ENCODE measurements at regions not wholly inside any gene's neighbourhood (a gene's known extent, or its start where the extent isn't known, plus 50 kb on each side); places are given as distances from the start of the nearest gene placed in this dataset.

DNA sequence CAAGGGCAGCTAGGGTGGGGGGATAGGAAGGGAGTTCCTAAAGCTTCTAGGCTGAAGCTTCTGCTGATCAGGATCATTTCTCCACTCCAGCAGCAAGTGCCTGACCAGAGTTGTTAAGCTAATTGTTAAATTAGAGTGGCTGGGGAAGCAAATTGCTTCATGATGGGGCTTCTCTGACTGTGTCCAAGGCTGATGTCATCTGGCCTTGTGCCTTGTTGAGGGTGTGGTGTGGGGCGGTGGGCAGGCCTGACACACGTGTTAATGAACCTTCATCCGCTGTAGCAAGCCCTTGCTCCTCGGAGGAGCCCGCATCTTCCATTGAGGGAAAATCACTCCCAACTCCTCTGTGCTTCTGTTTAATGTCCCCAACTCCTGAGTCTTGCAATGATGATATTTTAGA lies 84.3 kb upstream of the ROPN1 start:
- Histone ChIP-seq H3K36me3 (no peaks in the 10 kb centered on the region), H3K4me1 (no peaks in the 10 kb centered on the region), H3K4me3 (no peak overlapping the region), H3K27me3 (no peaks in the 10 kb centered on the region), H3K27ac (no peak overlapping the region), H3K9me3 (no peaks in the 10 kb centered on the region)
- 84% methylated on average over 3 of the region's 5 CpGs for WGBS (ENCODE audit: insufficient coverage, low coverage, low lambda C conversion rate, missing lambda C conversion rate)
- DNase-seq (no peak), ATAC-seq (no peak)
- no peak for TF ChIP-seq POLR2A (IDR thresholded peaks at IDR 0.05)
- TF ChIP-seq, protein P1, sequence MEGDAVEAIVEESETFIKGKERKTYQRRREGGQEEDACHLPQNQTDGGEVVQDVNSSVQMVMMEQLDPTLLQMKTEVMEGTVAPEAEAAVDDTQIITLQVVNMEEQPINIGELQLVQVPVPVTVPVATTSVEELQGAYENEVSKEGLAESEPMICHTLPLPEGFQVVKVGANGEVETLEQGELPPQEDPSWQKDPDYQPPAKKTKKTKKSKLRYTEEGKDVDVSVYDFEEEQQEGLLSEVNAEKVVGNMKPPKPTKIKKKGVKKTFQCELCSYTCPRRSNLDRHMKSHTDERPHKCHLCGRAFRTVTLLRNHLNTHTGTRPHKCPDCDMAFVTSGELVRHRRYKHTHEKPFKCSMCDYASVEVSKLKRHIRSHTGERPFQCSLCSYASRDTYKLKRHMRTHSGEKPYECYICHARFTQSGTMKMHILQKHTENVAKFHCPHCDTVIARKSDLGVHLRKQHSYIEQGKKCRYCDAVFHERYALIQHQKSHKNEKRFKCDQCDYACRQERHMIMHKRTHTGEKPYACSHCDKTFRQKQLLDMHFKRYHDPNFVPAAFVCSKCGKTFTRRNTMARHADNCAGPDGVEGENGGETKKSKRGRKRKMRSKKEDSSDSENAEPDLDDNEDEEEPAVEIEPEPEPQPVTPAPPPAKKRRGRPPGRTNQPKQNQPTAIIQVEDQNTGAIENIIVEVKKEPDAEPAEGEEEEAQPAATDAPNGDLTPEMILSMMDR (IDR thresholded peaks at IDR 0.05): no peak
- intact Hi-C loops (cut with DNase I): loop anchor here in 1 of 2 donors (10.0 kb wide), 1 partner anchor 51 kb away; no protein-coding TSS in a partner anchor

DNA sequence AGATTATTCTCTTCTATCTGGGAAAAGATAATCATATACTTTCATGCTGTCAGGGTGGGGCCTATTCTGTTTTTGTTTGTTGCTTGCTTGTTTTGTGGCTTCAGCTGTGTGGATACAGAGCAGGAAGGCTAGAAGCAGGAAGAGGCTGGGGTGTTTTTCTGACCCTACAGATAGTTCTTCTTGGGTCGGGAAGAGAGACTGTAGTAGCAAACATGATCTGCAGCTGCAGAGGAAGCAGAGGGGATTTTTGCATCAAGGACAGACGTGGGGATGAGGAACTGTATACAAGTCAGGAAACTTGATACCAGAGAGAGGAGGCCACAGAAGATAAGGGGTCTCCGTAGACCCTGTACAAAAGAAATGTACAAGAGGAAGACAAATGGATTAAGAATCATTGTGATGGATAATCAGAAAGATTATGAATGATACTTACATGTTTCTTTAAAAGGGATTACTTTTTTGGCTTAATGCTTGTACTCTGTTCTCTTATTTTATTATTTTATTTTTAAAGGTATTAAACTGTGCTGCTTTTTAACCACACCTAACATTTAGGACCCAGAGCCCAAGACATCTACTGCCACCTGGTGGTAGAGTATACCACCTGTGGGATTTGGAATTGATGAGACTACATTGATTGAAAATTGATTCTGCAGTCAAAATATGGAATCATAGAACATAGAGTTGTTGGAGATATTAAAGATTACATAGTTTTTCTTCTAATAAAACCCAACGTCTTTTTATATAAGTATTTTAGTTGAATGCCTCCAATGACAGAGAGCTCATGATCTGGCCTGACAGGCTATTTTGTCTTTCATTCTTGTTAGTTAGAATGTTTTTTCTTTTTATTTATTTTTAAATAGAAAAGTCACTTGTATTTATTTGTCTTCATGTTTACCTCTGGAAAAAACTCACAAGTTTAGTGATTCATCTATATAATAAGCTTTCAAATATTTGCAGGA lies 87.3 kb upstream of the ROPN1 start:
- Histone ChIP-seq H3K36me3 (no peaks in the 10 kb centered on the region), H3K4me3 (no peak overlapping the region), H3K27me3 (no peaks in the 10 kb centered on the region), H3K4me1 (no peaks in the 10 kb centered on the region), H3K27ac (no peak overlapping the region), H3K9me3 (no peaks in the 10 kb centered on the region)
- TF ChIP-seq, protein P1 (IDR thresholded peaks at IDR 0.05): peak; percentile 67 to 85 (median 82)
- TF ChIP-seq POLR2A (IDR thresholded peaks at IDR 0.05): no peak
- intact Hi-C loops (cut with DNase I): loop anchor here in 1 of 2 donors (10.0 kb wide), 1 partner anchor 54 kb away; no protein-coding TSS in a partner anchor
- ATAC-seq (peak; percentile 71 to 83 (median 80)), DNase-seq (no peak)
- 20% methylated on average over 4 of the region's 4 CpGs for WGBS (ENCODE audit: insufficient coverage, low coverage, low lambda C conversion rate, missing lambda C conversion rate)

DNA sequence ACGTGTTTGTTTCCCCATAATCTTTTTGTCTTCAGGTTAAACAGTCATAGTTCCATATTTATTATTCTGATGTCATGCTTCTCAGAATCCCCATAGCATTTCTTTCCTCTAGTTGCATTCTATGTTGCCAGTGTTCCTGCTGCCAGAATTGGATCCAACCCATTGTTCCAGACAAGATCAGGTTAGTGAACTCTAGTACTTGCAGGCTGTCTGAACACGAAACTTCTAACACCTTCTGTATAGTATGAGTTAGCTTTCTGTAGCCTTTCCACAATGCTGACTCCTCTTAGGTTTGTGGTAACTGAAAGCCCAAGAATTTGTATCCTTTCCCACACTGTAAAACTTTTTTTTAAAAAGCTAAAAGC lies 88.0 kb upstream of the ROPN1 start:
- H3K9me3 ChIP-seq: no peaks in the 10 kb centered on the region
- ATAC-seq (no peak), DNase-seq (no peak)
- H3K27me3 ChIP-seq: no peaks in the 10 kb centered on the region
- H3K27ac ChIP-seq: no peak overlapping the region
- intact Hi-C loops (cut with DNase I): loop anchor here in 1 of 2 donors (10.0 kb wide), 1 partner anchor 55 kb away; no protein-coding TSS in a partner anchor
- no peak overlapping the region for H3K4me3 ChIP-seq
- TF ChIP-seq, protein P1 (IDR thresholded peaks at IDR 0.05): no peak
- TF ChIP-seq POLR2A (IDR thresholded peaks at IDR 0.05): no peak
- WGBS (ENCODE audit: insufficient coverage, low coverage, low lambda C conversion rate, missing lambda C conversion rate): 56% methylated on average over 2 of the region's 2 CpGs
- H3K36me3 ChIP-seq: no peaks in the 10 kb centered on the region
- H3K4me1 ChIP-seq: no peaks in the 10 kb centered on the region

DNA sequence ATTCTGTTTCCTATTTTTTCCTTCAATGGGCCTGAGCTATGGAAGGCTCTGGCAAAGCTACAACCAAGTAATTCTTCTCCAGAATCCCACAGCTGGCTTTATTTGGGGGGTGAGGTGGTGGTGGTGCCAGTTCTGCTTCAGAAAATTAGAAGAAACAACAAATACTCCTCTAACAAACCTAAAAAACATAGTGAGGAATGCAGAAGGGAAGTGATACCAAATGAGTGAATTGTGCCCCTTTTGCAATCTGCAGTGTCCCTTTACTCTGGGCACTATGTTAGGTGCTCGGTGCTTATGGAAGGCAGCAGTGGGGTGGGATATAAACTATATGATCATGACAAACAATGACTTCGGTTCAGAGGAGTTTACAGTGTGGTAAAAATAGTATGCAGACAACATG lies 90.4 kb upstream of the ROPN1 start:
- intact Hi-C loops (cut with DNase I): no loop called here

More for the DNA sequence above, 90.4 kb upstream of the ROPN1 start:
- Histone ChIP-seq H3K27ac (no peak overlapping the region), H3K9me3 (no peaks in the 10 kb centered on the region), H3K27me3 (no peaks in the 10 kb centered on the region), H3K4me1 (no peaks in the 10 kb centered on the region), H3K36me3 (no peaks in the 10 kb centered on the region), H3K4me3 (no peak overlapping the region)
- ATAC-seq (no peak), DNase-seq (no peak)
- WGBS (ENCODE audit: insufficient coverage, low coverage, low lambda C conversion rate, missing lambda C conversion rate): 63% methylated on average over 2 of the region's 2 CpGs
- no peak for TF ChIP-seq POLR2A (IDR thresholded peaks at IDR 0.05)
- TF ChIP-seq, protein P1 (IDR thresholded peaks at IDR 0.05): no peak

Data from right lobe of liver (tissue), 6 donors.